GM12875 (cell line): ENCODE measurements at regions not wholly inside any gene's neighbourhood (a gene's known extent, or its start where the extent isn't known, plus 50 kb on each side); places are given as distances from the start of the nearest gene placed in this dataset.
"Not testable (repeated sequence)": the region's sequence is repeated elsewhere in the genome, so short reads cannot be mapped to it uniquely, and the experiment has no call there.

Experiments
- H3K4me3 ChIP-seq: one replicate; pipeline ENCODE4 v1.5.1; 2011; ENCODE audit warnings: low read depth, low read length, control low read depth
- CTCF ChIP-seq: IDR thresholded peaks from 2 replicates; pipeline ENCODE4 v1.5.1; 2011; ENCODE audit warnings: low read depth, mild to moderate bottlenecking, control low read depth, inconsistent platforms, low read length, moderate library complexity, borderline replicate concordance; ENCODE audit not compliant: insufficient read depth

- H3K4me3 ChIP-seq = no peak overlapping the region
- no peak for TF ChIP-seq CTCF
Measured at GRCh38 chr11:134856056-134856971, 444.3 kb upstream of the B3GAT1 start.

GRCh38 chr11:134853992-134854991 is 442.2 kb upstream of the B3GAT1 start:
- no peak overlapping the region for H3K4me3 ChIP-seq
- no peak for TF ChIP-seq CTCF

- not testable (repeated sequence) for H3K4me3 ChIP-seq
Measured at GRCh38 chr11:134851503-134852224, 439.6 kb upstream of the B3GAT1 start.

- H3K4me3 ChIP-seq = no peak overlapping the region
- TF ChIP-seq CTCF = no peak
Measured at GRCh38 chr11:134850566-134850965, 438.5 kb upstream of the B3GAT1 start.

- no peak overlapping the region for H3K4me3 ChIP-seq
- no peak for TF ChIP-seq CTCF
Measured at GRCh38 chr11:134849833-134850232, 437.8 kb upstream of the B3GAT1 start.

- no peak for TF ChIP-seq CTCF
- no peak overlapping the region for H3K4me3 ChIP-seq
Measured at GRCh38 chr11:134847083-134847715, 435.2 kb upstream of the B3GAT1 start.
